ENCODE measurements at regions not wholly inside any gene's neighbourhood (a gene's known extent, or its start where the extent isn't known, plus 50 kb on each side); places are given as distances from the start of the nearest gene placed in this dataset.

- no peak for TF ChIP-seq EZH2phosphoT487 (IDR thresholded peaks at IDR 0.05; ENCODE audit: borderline replicate concordance)
- TF ChIP-seq, protein P1, sequence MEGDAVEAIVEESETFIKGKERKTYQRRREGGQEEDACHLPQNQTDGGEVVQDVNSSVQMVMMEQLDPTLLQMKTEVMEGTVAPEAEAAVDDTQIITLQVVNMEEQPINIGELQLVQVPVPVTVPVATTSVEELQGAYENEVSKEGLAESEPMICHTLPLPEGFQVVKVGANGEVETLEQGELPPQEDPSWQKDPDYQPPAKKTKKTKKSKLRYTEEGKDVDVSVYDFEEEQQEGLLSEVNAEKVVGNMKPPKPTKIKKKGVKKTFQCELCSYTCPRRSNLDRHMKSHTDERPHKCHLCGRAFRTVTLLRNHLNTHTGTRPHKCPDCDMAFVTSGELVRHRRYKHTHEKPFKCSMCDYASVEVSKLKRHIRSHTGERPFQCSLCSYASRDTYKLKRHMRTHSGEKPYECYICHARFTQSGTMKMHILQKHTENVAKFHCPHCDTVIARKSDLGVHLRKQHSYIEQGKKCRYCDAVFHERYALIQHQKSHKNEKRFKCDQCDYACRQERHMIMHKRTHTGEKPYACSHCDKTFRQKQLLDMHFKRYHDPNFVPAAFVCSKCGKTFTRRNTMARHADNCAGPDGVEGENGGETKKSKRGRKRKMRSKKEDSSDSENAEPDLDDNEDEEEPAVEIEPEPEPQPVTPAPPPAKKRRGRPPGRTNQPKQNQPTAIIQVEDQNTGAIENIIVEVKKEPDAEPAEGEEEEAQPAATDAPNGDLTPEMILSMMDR (conservative IDR thresholded peaks at IDR 0.05; ENCODE audit: low read length): no peak
- Histone ChIP-seq H3K4me1 (ENCODE audit: insufficient read depth, low read length, poor library complexity, severe bottlenecking) (no peaks in the 10 kb centered on the region), H3K9ac (ENCODE audit: low read depth, low read length, poor library complexity, severe bottlenecking) (no peak overlapping the region), H3K36me3 (ENCODE audit: insufficient read depth, low read length) (no peaks in the 10 kb centered on the region), H3K9me2 (replicated peaks; ENCODE audit: low read depth, low read length) (no peaks in the 10 kb centered on the region), H2AFZ (ENCODE audit: low read length) (no peak overlapping the region), H3K4me2 (ENCODE audit: low read depth, low read length, poor library complexity, severe bottlenecking) (no peak overlapping the region), H3K79me2 (ENCODE audit: insufficient read depth, low read length) (no peaks in the 10 kb centered on the region), H3K27me3 (ENCODE audit: insufficient read depth, low read length, poor library complexity, severe bottlenecking) (no peaks in the 10 kb centered on the region), H3F3A (ENCODE audit: low read depth) (no peaks in the 10 kb centered on the region), H3K4me3 (ENCODE audit: low read length, poor library complexity, severe bottlenecking) (no peak overlapping the region), H3K9me3 (ENCODE audit: insufficient read depth, low read depth, low read length) (no peaks in the 10 kb centered on the region), H4K20me1 (ENCODE audit: insufficient read depth, low read length, poor library complexity, severe bottlenecking) (no peaks in the 10 kb centered on the region)
Measured at GRCh38 chr4:141338238-141338637, 117.5 kb downstream of the ZNF330 start.

GRCh38 chr4:141339391-141339790 lies 118.7 kb downstream of the ZNF330 start:
- Histone ChIP-seq H3K36me3 (ENCODE audit: insufficient read depth, low read length) (no peaks in the 10 kb centered on the region), H3K9ac (ENCODE audit: low read depth, low read length, poor library complexity, severe bottlenecking) (no peak overlapping the region), H3K4me3 (ENCODE audit: low read length, poor library complexity, severe bottlenecking) (no peak overlapping the region), H3K9me3 (ENCODE audit: insufficient read depth, low read depth, low read length) (no peaks in the 10 kb centered on the region), H4K20me1 (ENCODE audit: insufficient read depth, low read length, poor library complexity, severe bottlenecking) (no peaks in the 10 kb centered on the region), H3K4me2 (ENCODE audit: low read depth, low read length, poor library complexity, severe bottlenecking) (no peak overlapping the region), H3K27me3 (ENCODE audit: insufficient read depth, low read length, poor library complexity, severe bottlenecking) (no peaks in the 10 kb centered on the region), H3F3A (ENCODE audit: low read depth) (no peaks in the 10 kb centered on the region), H3K4me1 (ENCODE audit: insufficient read depth, low read length, poor library complexity, severe bottlenecking) (no peaks in the 10 kb centered on the region), H2AFZ (ENCODE audit: low read length) (no peak overlapping the region), H3K9me2 (replicated peaks; ENCODE audit: low read depth, low read length) (no peaks in the 10 kb centered on the region), H3K79me2 (ENCODE audit: insufficient read depth, low read length) (no peaks in the 10 kb centered on the region)
- TF ChIP-seq EZH2phosphoT487 (IDR thresholded peaks at IDR 0.05; ENCODE audit: borderline replicate concordance): no peak
- TF ChIP-seq, protein P1 (conservative IDR thresholded peaks at IDR 0.05; ENCODE audit: low read length): no peak

- Histone ChIP-seq H3K36me3 (ENCODE audit: insufficient read depth, low read length) (no peaks in the 10 kb centered on the region), H3K79me2 (ENCODE audit: insufficient read depth, low read length) (no peaks in the 10 kb centered on the region), H3K27me3 (ENCODE audit: insufficient read depth, low read length, poor library complexity, severe bottlenecking) (no peaks in the 10 kb centered on the region), H3K4me2 (ENCODE audit: low read depth, low read length, poor library complexity, severe bottlenecking) (no peak overlapping the region), H3K9me3 (ENCODE audit: insufficient read depth, low read depth, low read length) (no peaks in the 10 kb centered on the region), H4K20me1 (ENCODE audit: insufficient read depth, low read length, poor library complexity, severe bottlenecking) (no peaks in the 10 kb centered on the region), H3K4me3 (ENCODE audit: low read length, poor library complexity, severe bottlenecking) (no peak overlapping the region), H3K9ac (ENCODE audit: low read depth, low read length, poor library complexity, severe bottlenecking) (no peak overlapping the region), H3K9me2 (replicated peaks; ENCODE audit: low read depth, low read length) (no peaks in the 10 kb centered on the region), H2AFZ (ENCODE audit: low read length) (no peak overlapping the region), H3K4me1 (ENCODE audit: insufficient read depth, low read length, poor library complexity, severe bottlenecking) (no peaks in the 10 kb centered on the region), H3F3A (ENCODE audit: low read depth) (no peaks in the 10 kb centered on the region)
- TF ChIP-seq EZH2phosphoT487 (IDR thresholded peaks at IDR 0.05; ENCODE audit: borderline replicate concordance): no peak
- TF ChIP-seq, protein P1 (conservative IDR thresholded peaks at IDR 0.05; ENCODE audit: low read length): no peak
Measured at GRCh38 chr4:141339966-141340365, 119.3 kb downstream of the ZNF330 start.

All from Loucy (cell line).